OCI-LY1 (cell line): ENCODE measurements at regions not wholly inside any gene's neighbourhood (a gene's known extent, or its start where the extent isn't known, plus 50 kb on each side); places are given as distances from the start of the nearest gene placed in this dataset.

Source experiments
- H2AFZ ChIP-seq: fragments of 200-600 bp; sonication (generic), shearing (Covaris generic); 2 replicates; pipeline ENCODE4 v1.6.0; 2014; ENCODE audit warnings: antibody characterized with exemption, mild to moderate bottlenecking, low read length
- H3F3A ChIP-seq: fragments of 200-600 bp; sonication (generic), shearing (Covaris generic); 2 replicates; pipeline ENCODE4 v1.6.0; 2014; ENCODE audit warnings: mild to moderate bottlenecking, antibody characterized with exemption, low read length, moderate library complexity; ENCODE audit not compliant: insufficient read depth
- H3K27ac ChIP-seq: fragments of 200-600 bp; sonication (generic); 2 replicates; pipeline ENCODE4 v1.5.1; 2014; ENCODE audit warnings: low read length, mixed run types, mild to moderate bottlenecking, low read depth; ENCODE audit not compliant: poor library complexity, severe bottlenecking
- H3K27me3 ChIP-seq: fragments of 200-600 bp; sonication (generic); 2 replicates; pipeline ENCODE4 v1.6.0; 2014; ENCODE audit warnings: antibody characterized with exemption, mild to moderate bottlenecking, low read length, moderate library complexity; ENCODE audit not compliant: insufficient read depth
- H3K36me3 ChIP-seq: fragments of 200-600 bp; sonication (generic); 2 replicates; pipeline ENCODE4 v1.6.1; 2014; ENCODE audit warnings: mild to moderate bottlenecking, antibody characterized with exemption, low read length, moderate library complexity, mixed read lengths; ENCODE audit not compliant: insufficient read depth
- H3K4me1 ChIP-seq: fragments of 200-600 bp; sonication (generic); 2 replicates; pipeline ENCODE4 v1.5.1; 2014; ENCODE audit warnings: mild to moderate bottlenecking, low read length, moderate library complexity; ENCODE audit not compliant: insufficient read depth, severe bottlenecking
- H3K4me2 ChIP-seq: fragments of 200-600 bp; sonication (generic), shearing (Covaris generic); 2 replicates; pipeline ENCODE4 v1.6.1; 2014; ENCODE audit warnings: low read length
- H3K4me3 ChIP-seq: fragments of 200-600 bp; sonication (generic); 2 replicates; pipeline ENCODE4 v1.5.1; 2014; ENCODE audit warnings: low read length, low read depth, mild to moderate bottlenecking, mixed read lengths; ENCODE audit not compliant: poor library complexity, severe bottlenecking
- H3K79me2 ChIP-seq: fragments of 200-600 bp; shearing (Covaris generic); 2 replicates; pipeline ENCODE4 v1.6.1; 2016; ENCODE audit warnings: mixed run types, low read length, mixed read lengths; ENCODE audit not compliant: insufficient read depth
- H3K9ac ChIP-seq: fragments of 200-600 bp; sonication (generic), shearing (Covaris generic); 2 replicates; pipeline ENCODE4 v1.6.1; 2014; ENCODE audit warnings: mild to moderate bottlenecking, low read length, mixed read lengths
- H3K9me2 ChIP-seq: fragments of 200-600 bp; sonication (generic), shearing (Covaris generic); 2 replicates; pipeline ENCODE4 v1.6.1; 2014; ENCODE audit warnings: low read depth, mild to moderate bottlenecking, low read length, mixed read lengths
- H3K9me3 ChIP-seq: fragments of 200-600 bp; shearing (Covaris generic); 2 replicates; pipeline ENCODE4 v1.6.1; 2014; ENCODE audit warnings: low read length, mixed read lengths
- H4K20me1 ChIP-seq: fragments of 200-600 bp; sonication (generic), shearing (Covaris generic); 2 replicates; pipeline ENCODE4 v1.6.0; 2016; ENCODE audit warnings: mild to moderate bottlenecking, low read length; ENCODE audit not compliant: insufficient read depth
- CTCF ChIP-seq: fragments of 200-600 bp; sonication (generic), shearing (Covaris generic); IDR thresholded peaks from 2 replicates; pipeline ENCODE4 v1.5.1; 2017; ENCODE audit warnings: mild to moderate bottlenecking, antibody characterized with exemption, low read length, moderate library complexity, mixed read lengths
- EZH2 ChIP-seq: fragments of 200-600 bp; sonication (generic), shearing (Covaris generic); IDR thresholded peaks from 2 replicates; pipeline ENCODE4 v1.8.0; 2017; ENCODE audit warnings: borderline replicate concordance, mixed run types, mild to moderate bottlenecking, antibody characterized with exemption, low read length, moderate library complexity, mixed read lengths

- Histone ChIP-seq H3K27me3 (peaks cover 4% of the 10 kb centered on the region; the same call in 1 of the 2 replicates), H4K20me1 (no peaks in the 10 kb centered on the region), H3K9ac (no peak overlapping the region), H3K9me3 (no peaks in the 10 kb centered on the region), H3K4me3 (no peak overlapping the region), H2AFZ (no peak overlapping the region), H3K4me1 (no peaks in the 10 kb centered on the region), H3K79me2 (no peaks in the 10 kb centered on the region), H3F3A (no peaks in the 10 kb centered on the region), H3K9me2 (no peaks in the 10 kb centered on the region), H3K4me2 (no peak overlapping the region), H3K27ac (no peak overlapping the region), H3K36me3 (no peaks in the 10 kb centered on the region)
- no peak for TF ChIP-seq CTCF
Measured at GRCh38 chr1:230009611-230010313, 57.3 kb upstream of the GALNT2 start.

GRCh38 chr1:230010603-230011332 is 56.3 kb upstream of the GALNT2 start:
- no peak overlapping the region for H2AFZ ChIP-seq
- no peak overlapping the region for H3K9ac ChIP-seq
- no peaks in the 10 kb centered on the region for H3K9me2 ChIP-seq
- H4K20me1 ChIP-seq: no peaks in the 10 kb centered on the region
- no peaks in the 10 kb centered on the region for H3F3A ChIP-seq
- TF ChIP-seq CTCF (no peak), EZH2 (no peak)
- no peaks in the 10 kb centered on the region for H3K9me3 ChIP-seq
- no peak overlapping the region for H3K27ac ChIP-seq
- H3K4me1 ChIP-seq: no peaks in the 10 kb centered on the region
- H3K4me2 ChIP-seq: no peak overlapping the region
- H3K79me2 ChIP-seq: no peaks in the 10 kb centered on the region
- H3K27me3 ChIP-seq: peaks cover 4% of the 10 kb centered on the region; the same call in 1 of the 2 replicates
- no peak overlapping the region for H3K4me3 ChIP-seq
- no peaks in the 10 kb centered on the region for H3K36me3 ChIP-seq

GRCh38 chr1:230011333-230012092 is 55.5 kb upstream of the GALNT2 start:
- H2AFZ ChIP-seq: no peak overlapping the region
- no peaks in the 10 kb centered on the region for H3K9me3 ChIP-seq
- H3K4me1 ChIP-seq: no peaks in the 10 kb centered on the region
- H3K4me3 ChIP-seq: no peak overlapping the region
- no peaks in the 10 kb centered on the region for H3F3A ChIP-seq
- no peak for TF ChIP-seq CTCF
- TF ChIP-seq EZH2: no peak
- H3K4me2 ChIP-seq: no peak overlapping the region
- no peaks in the 10 kb centered on the region for H3K36me3 ChIP-seq
- no peak overlapping the region for H3K27ac ChIP-seq
- no peaks in the 10 kb centered on the region for H3K79me2 ChIP-seq
- no peaks in the 10 kb centered on the region for H3K9me2 ChIP-seq
- H4K20me1 ChIP-seq: no peaks in the 10 kb centered on the region
- H3K9ac ChIP-seq: no peak overlapping the region
- peaks cover 4% of the 10 kb centered on the region; the same call in 1 of the 2 replicates for H3K27me3 ChIP-seq
